ENCODE measurements at regions not wholly inside any gene's neighbourhood (a gene's known extent, or its start where the extent isn't known, plus 50 kb on each side); places are given as distances from the start of the nearest gene placed in this dataset.
A peak's percentile ranks its signal among the peaks of the same experiment; 100 is the strongest.
"Not testable (repeated sequence)": the region's sequence is repeated elsewhere in the genome, so short reads cannot be mapped to it uniquely, and the experiment has no call there.

DNA sequence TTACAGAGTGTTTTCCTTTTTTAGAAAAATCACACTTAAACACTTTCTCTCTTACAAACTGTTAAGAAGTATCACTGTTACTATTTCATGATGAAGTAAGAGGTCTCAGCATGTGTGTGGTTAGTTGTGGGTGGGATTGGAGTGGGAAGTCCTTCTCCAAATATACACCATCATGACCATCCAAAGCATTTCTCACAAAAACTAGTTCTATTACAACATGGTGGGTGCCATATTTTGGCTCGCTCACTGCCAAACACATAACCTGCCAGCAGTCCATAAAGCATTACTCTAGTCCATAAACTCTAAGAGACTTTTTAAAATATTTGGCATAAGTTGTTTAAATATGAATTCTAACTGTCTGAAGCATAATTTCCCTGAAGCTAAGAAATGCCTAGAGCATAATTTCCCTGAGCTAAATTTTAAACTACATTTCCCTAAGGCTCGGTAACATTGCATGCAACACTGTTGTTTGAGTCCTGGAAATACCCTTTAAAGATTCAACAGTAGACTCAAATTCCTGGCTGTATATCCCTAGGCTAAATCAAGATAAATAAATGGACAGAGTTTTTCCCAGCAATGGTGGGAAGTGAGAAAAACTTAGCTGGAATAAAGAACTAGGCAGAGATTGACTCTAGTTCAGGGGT, 415.0 kb upstream of the INTU start:
- DNase-seq: no peak

DNA sequence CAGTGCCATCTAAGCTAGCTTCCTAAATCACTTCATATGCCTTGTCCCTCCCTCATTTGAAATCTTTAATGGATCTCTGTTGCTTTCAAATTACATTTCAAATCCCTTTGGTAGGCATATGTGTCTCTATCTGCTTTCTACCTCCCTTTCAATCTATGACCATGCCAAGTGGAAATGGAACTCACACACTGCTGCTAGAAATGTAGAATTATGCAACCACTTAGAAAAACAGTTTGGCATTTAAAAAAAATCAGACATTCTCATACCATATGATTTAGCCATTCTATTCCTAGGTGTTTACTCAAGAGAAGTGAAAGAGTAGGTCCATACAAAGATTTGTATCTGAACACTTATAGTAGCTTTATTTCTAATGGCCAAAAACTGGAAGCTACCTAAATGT, 413.5 kb upstream of the INTU start:
- no peak for DNase-seq

DNA sequence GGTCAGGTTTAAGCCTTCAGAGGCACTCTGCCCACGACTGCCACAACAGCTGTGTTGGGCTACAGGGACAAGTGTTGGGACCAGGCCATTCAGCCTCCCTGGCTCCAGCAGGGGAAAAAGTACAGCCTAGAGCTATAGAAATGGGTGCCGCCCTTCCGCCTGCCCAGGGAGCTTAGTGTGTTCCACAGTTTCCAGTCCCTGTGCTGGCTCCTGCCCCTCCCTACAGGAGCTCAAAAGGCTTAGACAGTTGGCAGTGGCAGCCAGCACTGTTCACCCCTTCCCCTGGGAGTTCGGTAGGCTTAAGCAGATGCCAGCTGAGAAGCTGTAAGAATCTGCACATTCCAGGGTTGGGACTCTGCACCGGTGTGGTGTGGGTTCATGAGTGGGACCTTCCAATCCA, 408.2 kb upstream of the INTU start:
- no peak for DNase-seq

DNA sequence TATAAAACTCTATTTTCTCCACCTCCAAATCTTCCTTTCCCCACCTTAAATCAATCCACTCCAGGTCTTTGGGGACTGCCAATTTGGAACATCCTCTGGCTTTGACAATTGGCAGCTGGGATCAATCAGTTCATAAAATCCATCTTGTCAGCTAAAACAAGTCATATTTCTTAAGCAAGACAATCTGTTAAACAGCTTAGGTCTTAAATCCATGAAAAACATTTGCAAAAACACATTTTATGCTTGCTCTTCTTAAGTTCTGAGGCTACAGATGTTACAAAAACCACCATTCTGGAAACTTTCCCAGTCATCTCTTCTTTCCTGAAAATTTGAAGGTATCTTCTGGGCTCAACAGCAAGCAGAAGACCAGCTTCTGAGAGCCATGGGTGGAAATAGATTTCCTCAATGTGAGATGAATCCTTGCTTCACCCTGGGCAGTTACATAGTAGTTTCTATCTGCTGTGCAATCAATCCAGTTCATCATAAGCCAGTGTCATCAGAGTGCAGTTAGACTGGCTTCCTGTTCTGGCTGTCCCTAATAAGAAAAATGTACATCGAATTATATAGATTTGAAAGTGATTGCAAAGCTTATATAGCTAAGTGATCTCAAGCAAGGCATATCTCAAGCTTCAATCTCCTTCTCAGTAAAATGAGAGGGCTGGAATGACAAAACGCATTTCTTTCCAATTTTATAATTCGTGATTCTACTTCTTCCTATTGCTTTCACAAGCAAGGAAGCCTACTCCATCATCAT, 402.7 kb upstream of the INTU start:
- DNase-seq: no peak

DNA sequence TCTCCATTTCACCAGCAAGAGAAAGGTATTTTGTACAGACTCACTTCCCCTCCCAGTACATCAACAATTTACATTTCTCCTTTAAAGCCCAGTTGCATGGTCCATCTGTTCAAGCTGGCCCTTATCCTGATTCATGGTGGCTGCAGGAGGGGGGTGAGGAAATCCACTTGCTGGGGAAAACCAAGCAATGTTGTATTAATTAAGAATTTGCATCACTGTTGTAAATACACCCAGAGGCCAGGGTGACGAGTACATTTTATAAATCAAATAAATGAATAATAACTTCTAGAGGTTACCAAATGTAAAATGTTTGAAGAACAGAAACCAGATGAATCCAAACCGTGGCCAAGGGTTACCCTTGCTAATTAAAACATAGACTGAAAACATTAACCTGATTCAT, 395.9 kb upstream of the INTU start:
- no peak for DNase-seq

DNA sequence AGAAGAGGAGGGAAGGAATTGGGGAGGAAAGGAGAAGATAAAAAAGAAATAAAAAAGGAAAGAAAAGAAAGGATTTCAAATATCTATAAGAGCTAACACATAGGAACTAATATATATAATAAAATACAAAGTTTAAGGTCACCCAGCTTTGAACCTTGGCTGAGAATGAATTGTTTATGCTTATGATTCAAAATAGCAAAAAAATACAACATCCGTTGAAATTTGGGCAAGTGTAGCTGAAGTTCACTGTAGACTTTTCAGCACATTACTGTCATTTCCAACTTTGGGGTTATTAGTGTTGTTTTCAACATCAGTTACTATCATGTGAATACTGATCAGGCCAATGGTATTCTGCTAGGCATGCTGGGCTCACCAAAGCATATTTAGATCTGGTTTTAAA, 395.2 kb upstream of the INTU start:
- no peak for DNase-seq

DNA sequence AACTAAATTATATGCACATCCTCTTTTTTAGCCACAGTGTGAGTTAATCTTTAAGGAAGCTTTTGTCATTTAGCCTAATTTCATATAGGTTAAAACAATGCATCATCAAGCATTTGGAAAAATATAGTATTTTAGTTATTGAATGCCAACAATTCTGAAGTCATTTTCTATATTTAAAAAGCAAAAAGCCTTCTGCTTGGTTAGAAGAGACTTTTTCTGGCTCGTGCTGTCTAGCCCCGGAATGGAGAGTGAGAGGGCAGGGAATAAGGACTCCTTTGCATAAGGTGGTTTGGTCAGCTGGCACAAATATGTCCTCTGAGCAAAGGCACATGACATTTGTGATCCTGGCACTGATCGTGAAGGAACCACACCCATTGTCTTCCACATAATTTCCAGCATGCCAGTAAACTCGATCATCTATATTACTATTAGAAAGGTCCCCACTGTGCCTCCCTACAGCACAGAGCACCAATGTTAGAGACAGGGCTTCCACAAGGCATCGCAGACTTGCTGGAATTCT, 393.7 kb upstream of the INTU start:
- no peak for DNase-seq

DNA sequence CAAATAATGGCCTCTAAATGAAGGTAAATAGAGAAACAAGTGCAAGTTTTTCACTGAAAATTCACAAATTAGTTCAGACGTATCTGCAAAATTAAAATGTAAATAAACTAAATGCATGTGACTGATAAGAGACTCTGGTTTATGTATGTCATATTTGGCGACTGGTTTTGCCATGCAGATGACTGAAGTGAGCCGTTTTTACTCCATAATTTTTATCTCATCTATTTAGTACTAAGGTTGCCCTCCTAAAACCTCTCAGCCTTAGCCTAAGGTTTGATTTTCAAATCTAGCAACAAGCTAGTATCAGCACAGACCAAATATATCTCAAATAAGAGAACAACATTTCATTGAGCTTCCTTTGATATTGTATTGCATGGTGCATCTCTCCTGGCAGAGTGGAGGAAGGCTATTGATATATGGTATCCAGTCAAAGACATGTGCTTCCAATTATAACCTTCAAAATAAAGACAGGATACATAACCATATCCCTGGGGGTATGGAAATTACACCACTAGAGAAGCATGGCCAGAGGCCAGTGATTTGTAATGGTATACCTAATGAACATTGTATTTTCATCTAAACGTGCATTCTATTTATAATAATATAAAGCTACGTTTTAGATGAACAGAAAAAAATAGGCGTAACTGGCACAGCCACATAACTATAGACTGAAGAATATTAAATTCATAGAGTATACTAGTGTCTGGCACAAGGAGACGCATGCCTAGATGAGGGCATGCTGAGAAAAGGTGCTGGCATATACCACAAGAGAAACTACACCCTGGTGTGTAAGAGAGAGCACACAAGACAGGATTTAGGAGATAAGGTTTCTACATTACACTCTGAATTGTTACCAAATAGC, 392.6 kb upstream of the INTU start:
- DNase-seq: no peak

DNA sequence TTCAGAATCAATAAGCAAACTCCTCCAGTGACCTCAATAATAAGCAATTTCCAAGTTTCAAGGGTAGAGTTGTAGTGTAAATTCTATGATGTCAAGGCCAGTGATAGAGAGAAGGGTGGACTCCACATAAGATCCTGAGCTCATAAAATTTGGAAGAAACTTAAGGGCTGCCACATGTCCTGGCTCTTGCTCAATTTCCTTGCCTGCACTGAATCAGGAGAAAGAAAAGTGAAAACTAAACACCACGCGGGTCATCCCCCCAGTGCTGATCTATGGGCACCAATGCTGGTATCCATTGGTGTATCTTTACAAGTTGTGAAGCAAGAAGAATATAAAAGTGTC, 392.0 kb upstream of the INTU start:
- DNase-seq: no peak

DNA sequence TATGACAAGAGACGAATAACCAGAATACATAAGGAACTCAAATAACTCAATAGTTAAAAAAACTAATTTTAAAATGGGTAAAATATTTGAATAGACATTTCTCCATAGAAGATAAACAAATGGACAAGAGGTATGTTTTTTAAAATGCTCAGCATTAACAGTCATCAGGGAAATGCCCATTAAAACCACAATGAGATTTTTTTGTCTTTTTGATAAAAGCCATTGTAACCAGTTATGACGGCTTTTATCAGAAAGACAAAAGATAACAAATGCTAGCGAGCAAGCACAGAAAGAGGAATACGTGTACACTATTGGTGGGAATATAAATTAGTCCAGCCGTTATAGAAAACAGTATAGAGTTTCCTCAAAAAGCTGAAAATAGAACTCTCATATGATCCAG, 388.2 kb upstream of the INTU start:
- no peak for DNase-seq

DNA sequence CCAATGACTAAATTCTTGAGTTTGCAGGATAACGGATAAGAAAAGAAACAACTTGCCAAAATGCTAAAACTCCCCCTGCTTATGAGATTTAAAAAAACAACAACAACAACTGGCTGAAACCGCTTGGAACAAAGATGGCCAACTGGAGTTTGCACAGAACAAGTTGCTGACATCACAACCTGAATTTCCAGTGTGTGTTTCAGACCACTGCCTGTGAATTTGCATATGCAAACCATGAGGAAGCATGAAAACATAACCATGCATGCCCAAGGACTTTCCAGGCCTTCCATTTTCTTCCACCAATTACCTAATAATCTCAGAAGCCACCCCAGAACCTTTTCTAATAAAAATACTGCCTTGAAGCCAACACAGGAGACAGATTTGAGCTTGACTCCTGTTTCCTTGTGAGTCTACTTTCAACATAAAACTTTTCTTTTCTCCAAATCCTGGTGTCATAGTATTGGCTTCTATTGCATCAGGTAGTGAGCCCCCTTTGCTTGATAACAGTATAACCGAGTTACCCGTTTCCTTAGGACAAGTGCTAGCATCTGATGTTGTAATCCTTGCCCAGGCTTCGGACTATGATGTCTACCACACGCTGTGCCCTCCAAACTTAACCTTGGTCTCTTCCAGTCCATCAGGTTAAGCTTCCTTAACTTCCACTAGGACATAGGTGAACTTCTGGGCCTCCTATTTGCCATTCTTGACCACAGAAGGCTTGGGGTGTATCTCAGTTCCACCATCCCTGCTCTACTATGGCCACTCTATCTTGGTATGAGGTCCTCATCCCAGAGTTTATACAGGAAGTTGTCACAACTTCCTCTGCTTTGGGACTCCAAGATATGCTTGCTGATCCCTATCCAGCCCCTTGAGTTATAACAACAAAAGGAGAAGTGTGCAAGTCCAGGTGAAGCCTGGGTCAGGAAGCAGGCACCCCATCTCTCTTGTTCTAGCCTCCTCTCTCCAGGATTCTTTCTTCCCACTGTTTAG, 385.5 kb upstream of the INTU start:
- DNase-seq: peak; percentile 31 to 46

DNA sequence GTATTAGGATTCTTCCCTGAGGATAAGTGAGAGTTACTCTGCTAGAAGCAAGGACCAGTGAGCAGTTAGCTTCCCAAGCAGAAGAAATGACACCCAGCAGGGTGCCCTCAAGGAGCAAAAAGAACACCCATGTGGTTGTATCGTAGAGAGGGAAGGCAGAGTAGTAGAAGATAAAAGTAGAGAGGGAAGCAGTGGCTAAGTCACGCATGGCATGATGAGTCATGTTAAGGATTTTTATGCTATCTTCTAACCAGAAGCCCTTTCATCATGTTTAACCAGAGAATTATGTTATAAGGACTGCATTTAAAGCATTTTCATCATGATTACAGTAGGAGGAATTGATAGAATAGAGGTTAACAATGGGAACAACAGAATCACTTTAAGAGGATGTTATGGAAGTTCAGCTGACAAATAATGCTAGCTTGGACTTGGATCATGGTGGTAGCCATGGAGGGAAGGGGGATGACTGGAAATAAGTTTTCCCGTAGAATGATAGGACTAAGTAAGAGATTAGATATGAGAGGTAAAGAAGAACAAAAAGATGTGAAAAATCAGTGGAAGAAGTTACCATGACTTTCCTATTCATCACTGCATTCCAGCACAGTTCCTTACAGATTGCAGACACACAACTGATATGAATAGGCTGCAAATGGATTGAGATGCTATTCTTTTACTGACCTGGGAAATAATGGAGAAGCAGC, 383.5 kb upstream of the INTU start:
- DNase-seq: no peak

DNA sequence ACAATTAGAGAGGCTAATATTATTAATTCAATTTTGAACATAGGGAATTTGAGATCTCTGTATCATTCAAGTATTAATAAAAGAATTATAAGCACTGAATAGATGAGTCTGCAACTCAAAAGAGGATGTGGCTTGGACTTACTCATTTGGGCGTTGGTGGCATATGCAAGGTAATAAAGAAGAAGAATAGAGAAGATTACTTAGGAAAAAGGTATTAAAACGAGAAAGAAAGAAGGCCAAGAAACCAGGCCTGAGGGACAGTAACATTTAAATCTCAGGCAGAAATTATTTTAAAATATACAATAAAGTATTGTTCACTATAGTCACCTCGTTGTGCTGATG, 383.0 kb upstream of the INTU start:
- no peak for DNase-seq

DNA sequence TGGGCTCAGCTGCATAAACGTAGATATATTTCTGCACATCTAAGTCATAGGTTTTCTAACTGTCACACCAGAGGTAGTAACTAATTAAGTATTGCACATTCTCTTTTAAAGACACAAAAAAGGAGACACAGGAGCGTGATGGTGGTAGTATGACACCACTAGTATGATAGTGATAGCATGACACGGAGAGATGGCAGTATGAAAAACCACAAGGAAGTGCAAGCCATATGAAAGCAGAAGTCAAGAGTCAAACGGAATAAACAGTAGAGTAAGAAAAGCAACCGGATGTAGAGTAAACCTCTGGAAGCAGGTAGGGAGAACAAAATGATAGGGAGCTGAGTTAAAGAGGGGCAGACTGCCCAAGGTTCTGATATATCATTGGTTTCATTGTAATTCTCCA, 382.2 kb upstream of the INTU start:
- DNase-seq: no peak

DNA sequence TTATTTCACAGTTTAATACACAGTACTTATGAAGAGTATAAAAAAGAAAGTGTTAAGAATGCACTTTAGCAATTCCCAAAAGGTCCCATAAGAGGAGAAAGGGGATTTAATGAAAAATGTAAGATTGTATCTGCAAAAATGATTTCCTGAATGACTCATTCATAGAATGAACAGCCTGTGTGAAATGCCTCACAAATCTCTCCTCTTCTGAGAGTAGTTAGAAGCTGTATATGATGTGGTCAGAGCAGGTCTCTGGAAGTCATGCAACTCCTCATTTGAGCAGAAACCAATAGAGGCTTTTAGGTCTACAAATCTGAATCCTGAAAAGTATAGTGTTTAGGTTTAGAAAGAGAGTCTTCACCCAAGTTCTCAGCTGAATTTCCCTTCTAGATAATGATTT, 381.3 kb upstream of the INTU start:
- DNase-seq: no peak

DNA sequence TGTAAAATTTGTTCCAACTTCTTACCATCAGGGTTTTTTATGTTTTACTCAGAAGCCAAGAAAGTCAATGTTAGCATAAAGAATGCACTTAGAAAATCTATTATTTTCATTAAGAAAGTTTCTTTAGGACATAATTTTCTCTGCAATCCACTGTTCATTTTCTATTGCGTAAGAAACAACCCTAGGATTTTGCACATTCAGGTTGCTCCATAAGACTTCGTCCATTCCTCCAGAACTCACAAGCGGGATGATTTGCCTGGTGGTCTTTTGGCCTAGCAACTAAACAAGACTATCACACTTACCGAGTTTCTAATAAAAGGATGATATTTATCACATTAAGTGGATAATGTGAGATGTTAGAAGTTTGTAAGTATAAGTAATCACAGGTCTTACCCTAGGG, 376.3 kb upstream of the INTU start:
- no peak for DNase-seq

DNA sequence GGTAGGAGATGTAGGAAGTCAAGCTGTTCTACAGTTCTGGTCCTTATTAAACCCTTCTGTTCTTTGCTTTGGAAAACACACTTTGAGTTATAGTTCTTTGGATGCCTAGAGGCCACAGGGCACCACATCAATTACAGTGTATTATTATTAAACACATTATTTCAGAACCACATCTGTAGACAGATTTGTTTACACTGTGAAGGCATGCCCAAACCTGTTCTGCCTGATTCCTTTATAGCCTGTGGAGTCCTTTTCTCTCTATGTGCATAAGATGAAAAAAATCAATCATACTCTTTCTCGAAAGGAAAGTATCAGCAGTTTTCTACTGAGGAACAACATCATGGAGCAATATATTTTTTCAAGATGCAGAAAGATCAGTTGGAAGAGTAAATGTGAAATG, 371.3 kb upstream of the INTU start:
- no peak for DNase-seq

DNA sequence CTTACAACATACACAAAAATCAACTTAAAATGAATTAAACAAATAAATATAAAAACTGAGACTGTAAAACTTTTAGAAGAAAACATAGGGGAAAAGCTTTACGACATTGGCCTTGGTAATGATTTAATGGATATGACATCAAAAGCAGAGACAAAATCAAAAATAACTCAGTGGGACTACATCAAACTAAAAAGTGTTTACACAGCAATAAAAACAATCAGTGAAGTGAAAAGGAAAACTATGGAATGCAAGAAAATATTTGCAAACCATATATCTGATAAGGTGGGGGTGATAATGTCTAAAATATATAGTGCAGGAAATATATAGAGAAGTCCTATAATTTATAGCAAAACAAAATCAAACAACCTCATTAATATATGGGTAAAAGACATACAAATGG, 364.4 kb upstream of the INTU start:
- no peak for DNase-seq

DNA sequence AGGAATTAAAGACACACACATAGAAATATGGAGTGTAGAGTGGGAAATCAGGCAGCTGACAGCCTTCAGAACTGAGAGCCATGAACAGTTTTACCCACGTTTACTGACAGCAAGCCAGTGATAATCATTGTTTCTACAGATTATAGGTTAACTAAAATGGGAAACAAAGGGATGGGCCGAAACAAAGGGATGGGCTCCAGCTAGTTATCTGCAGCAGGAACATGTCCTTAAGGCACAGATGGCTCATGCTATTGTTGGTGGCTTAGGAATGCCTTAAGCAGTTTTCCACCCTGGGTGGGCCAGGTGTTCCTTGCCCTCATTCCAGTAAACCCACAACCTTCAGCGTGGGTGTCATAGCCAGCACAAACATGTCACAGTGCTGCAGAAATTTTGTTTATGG, 355.7 kb upstream of the INTU start:
- DNase-seq: not testable (repeated sequence)

DNA sequence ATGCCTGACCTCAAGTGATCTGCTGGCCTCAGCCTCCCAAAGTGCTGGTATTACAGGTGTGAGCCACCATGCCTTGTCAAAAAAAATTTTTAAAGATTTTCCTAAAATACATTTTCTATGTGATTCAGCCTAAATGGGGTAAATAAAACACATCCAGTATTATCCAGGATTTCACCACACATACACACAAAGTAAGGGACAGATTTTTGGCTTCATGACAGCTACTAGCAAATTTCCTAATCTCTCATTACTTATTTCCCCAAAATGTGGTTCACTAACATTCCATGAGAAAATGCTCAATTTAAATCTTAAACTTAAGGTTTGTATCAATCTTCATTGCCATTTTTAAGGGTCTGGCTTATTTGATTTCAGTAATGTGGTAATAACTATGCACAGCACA, 348.5 kb upstream of the INTU start:
- no peak for DNase-seq

DNA sequence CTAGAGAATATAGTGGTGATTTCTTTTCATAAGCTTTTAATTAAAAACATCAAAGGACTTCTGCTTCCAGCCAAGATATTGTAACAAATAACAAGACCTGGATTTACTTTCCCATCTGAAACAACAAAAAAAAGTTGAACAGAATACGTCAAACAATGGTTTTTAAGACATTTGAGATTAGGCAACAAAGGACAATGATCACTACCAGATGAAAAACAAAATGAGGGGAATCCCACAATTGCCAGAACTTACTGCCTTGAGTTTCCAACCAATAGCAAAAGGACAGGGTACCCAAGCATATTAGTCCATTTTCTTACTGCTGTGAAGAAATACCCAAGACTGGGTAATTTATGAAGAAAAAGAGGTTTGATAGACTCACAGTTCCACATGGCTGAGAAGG, 341.4 kb upstream of the INTU start:
- no peak for DNase-seq

DNA sequence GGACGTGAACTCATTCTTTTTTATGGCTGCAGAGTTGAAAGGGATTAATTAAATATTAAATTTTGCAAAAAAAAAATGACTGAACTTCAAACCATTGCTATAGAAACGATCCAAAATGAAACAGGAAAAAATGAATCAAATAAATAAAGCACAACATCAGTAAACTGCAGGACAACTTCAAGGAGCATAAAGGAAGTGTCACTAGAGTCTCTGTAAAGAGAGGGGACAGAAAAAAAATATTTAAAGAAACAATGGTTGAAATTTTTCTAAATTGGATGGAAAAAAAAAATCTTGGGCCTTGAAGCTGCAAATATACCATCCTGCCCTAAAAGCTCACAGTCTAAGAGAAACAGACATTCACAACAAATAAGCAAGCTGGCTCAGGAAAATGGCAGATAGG, 339.3 kb upstream of the INTU start:
- no peak for DNase-seq
